Endothelial cell of umbilical vein (primary cell): ENCODE measurements at regions not wholly inside any gene's neighbourhood (a gene's known extent, or its start where the extent isn't known, plus 50 kb on each side); places are given as distances from the start of the nearest gene placed in this dataset.

Experiments used
- BruUV-seq: library from RNA; stranded (reverse); fragments of 400-500 nt; replicated peaks from 2 replicates; lab custom pipeline; 2021; lab: Mats Ljungman, UMichigan
- CTCF ChIA-PET: fragments of 300-600, 350-600 bp; sonication (Branson Sonifier 250); formaldehyde crosslinking; loops from one replicate; lab custom pipeline; 2021; ENCODE audit warnings: antibody characterized with exemption, inconsistent platforms; lab: Charles Lee
- POLR2A ChIA-PET: fragments of 300-600, 350-600 bp; sonication (Branson Sonifier 250); formaldehyde crosslinking; loops from one replicate; lab custom pipeline; 2021; ENCODE audit warnings: antibody characterized with exemption, inconsistent platforms; lab: Charles Lee
- DNase-seq: peaks from one replicate; pipeline ENCODE4 v3.0.0-alpha.2; 2011; ENCODE audit warnings: low read depth, low spot score
- FAIRE-seq: peaks from 2 replicates; lab custom pipeline; 2011; peaks lifted over from hg19 to GRCh38; lab: Jason Lieb, UNC
- H2AFZ ChIP-seq: 2 replicates; pipeline ENCODE4 v1.6.0; 2012; ENCODE audit warnings: low read depth, low read length, control low read depth, inconsistent platforms
- H3K27ac ChIP-seq: 2 replicates; pipeline ENCODE4 v1.5.1; 2011; ENCODE audit warnings: low read depth, mild to moderate bottlenecking, control low read depth, low read length, moderate library complexity; ENCODE audit not compliant: insufficient read depth
- H3K27me3 ChIP-seq, 2 experiments: 2 replicates each; pipeline versions ENCODE4 v1.6.0 to v1.6.1; 2011; ENCODE audit warnings: low read length in 2 of 2, mixed read lengths in 1 of 2; ENCODE audit not compliant: control insufficient read depth in 2 of 2, insufficient read depth in 2 of 2
- H3K36me3 ChIP-seq, 2 experiments: 2 replicates in 1 of 2; 3 replicates in 1 of 2; pipeline ENCODE4 v1.5.1; 2011; ENCODE audit warnings: low read length in 2 of 2, mild to moderate bottlenecking in 1 of 2, moderate library complexity in 1 of 2; ENCODE audit not compliant: control insufficient read depth in 2 of 2, insufficient read depth in 2 of 2; ENCODE audit errors: extremely low read depth in 1 of 2
- H3K4me1 ChIP-seq: 3 replicates; pipeline ENCODE4 v1.5.1; 2011; ENCODE audit warnings: mild to moderate bottlenecking, low read length; ENCODE audit not compliant: control insufficient read depth, insufficient read depth; ENCODE audit errors: extremely low read depth
- H3K4me2 ChIP-seq: 2 replicates; pipeline ENCODE4 v1.6.1; 2011; ENCODE audit warnings: low read length, control low read depth, mixed read lengths; ENCODE audit not compliant: insufficient read depth
- H3K4me3 ChIP-seq, 3 experiments: fragments of 200-600 bp in 1 of 3; sonication (generic), shearing (Covaris generic) in 1 of 3; replicated peaks in 1 of 3; 2 replicates each; pipeline ENCODE4 v1.5.1; 2011 to 2016; ENCODE audit warnings: control low read depth in 3 of 3, low read length in 3 of 3, mild to moderate bottlenecking in 2 of 3, inconsistent platforms in 1 of 3, low read depth in 1 of 3, moderate library complexity in 1 of 3; ENCODE audit not compliant: insufficient read depth in 1 of 3
- H3K79me2 ChIP-seq: 2 replicates; pipeline ENCODE4 v1.6.0; 2012; ENCODE audit warnings: low read length, inconsistent platforms; ENCODE audit not compliant: control insufficient read depth, insufficient read depth
- H3K9ac ChIP-seq: replicated peaks from 2 replicates; pipeline ENCODE3; 2011; ENCODE audit warnings: low read length, control low read depth; ENCODE audit not compliant: insufficient read depth; ENCODE audit errors: extremely low read depth
- H3K9me1 ChIP-seq: replicated peaks from 3 replicates; pipeline ENCODE4 v1.6.0; 2011; ENCODE audit warnings: mild to moderate bottlenecking, low read length; ENCODE audit not compliant: control insufficient read depth, insufficient read depth; ENCODE audit errors: extremely low read depth
- H3K9me3 ChIP-seq: replicated peaks from 2 replicates; pipeline ENCODE4 v1.5.1; 2012; ENCODE audit warnings: low read length, inconsistent platforms; ENCODE audit not compliant: control insufficient read depth, insufficient read depth
- H4K20me1 ChIP-seq: replicated peaks from 2 replicates; pipeline ENCODE3; 2011; ENCODE audit warnings: mild to moderate bottlenecking, low read length; ENCODE audit not compliant: control insufficient read depth, insufficient read depth; ENCODE audit errors: extremely low read depth
- EZH2 ChIP-seq: IDR thresholded peaks from 2 replicates; pipeline ENCODE4 v1.6.1; 2012; ENCODE audit warnings: borderline replicate concordance, low read depth, mild to moderate bottlenecking, moderate library complexity, low read length, inconsistent platforms; ENCODE audit not compliant: severe bottlenecking
- FOS ChIP-seq: IDR thresholded peaks from 2 replicates; pipeline ENCODE4 v1.6.1; 2011; ENCODE audit warnings: mild to moderate bottlenecking, low read length, moderate library complexity, borderline replicate concordance; ENCODE audit not compliant: insufficient read depth
- GATA2 ChIP-seq: IDR thresholded peaks from 2 replicates; pipeline ENCODE4 v1.7.0; 2011; ENCODE audit warnings: low read depth, mild to moderate bottlenecking, moderate library complexity, mixed read lengths, low read length; ENCODE audit not compliant: insufficient read length, insufficient read depth
- JUN ChIP-seq: IDR thresholded peaks from 2 replicates; pipeline ENCODE4 v1.6.1; 2011; ENCODE audit warnings: borderline replicate concordance, low read depth; ENCODE audit not compliant: insufficient read length, insufficient read depth
- MYC ChIP-seq: IDR thresholded peaks from one replicate; pipeline ENCODE4 v1.6.1; 2011; ENCODE audit warnings: mild to moderate bottlenecking, low read depth, low read length
- POLR2A ChIP-seq: IDR thresholded peaks from 2 replicates; pipeline ENCODE4 v1.6.1; 2012; ENCODE audit warnings: low read depth, mild to moderate bottlenecking, control low read depth, low read length
- POLR2AphosphoS5 ChIP-seq: IDR thresholded peaks from 2 replicates; pipeline ENCODE4 v1.6.1; 2012; ENCODE audit warnings: low read depth, mild to moderate bottlenecking, control low read depth, low read length, moderate library complexity; ENCODE audit not compliant: insufficient read depth
- dilution Hi-C: fragments of 300-500 bp; cut with MboI; formaldehyde crosslinking; loops from one replicate; pipeline ENCODE4 v1.15.0; 2019; ENCODE audit warnings: low sequenced_read_pairs; ENCODE audit not compliant: extremely low pct_ligation_motif_present
- intact Hi-C: fragments of 100-400 bp; cut with micrococcal nuclease; formaldehyde crosslinking; loops from one replicate; pipeline ENCODE4 v1.10.0; 2022
- TF ChIP-seq, protein P1 (sequence below): IDR thresholded peaks from 2 replicates; pipeline ENCODE4 v1.6.1; 2011; ENCODE audit not compliant: insufficient read depth, insufficient read length
- TF ChIP-seq, protein P2 (sequence below), 2 donors: IDR thresholded peaks; 1 replicate in 1 of 2; 2 replicates in 1 of 2; pipeline ENCODE4 v1.5.1; 2011; ENCODE audit warnings: low read length in 2 of 2, mild to moderate bottlenecking in 2 of 2, moderate library complexity in 2 of 2, control low read depth in 1 of 2, inconsistent platforms in 1 of 2, low read depth in 1 of 2; ENCODE audit not compliant: insufficient read depth in 1 of 2; ENCODE audit errors: extremely low read depth in 1 of 2

DNA sequence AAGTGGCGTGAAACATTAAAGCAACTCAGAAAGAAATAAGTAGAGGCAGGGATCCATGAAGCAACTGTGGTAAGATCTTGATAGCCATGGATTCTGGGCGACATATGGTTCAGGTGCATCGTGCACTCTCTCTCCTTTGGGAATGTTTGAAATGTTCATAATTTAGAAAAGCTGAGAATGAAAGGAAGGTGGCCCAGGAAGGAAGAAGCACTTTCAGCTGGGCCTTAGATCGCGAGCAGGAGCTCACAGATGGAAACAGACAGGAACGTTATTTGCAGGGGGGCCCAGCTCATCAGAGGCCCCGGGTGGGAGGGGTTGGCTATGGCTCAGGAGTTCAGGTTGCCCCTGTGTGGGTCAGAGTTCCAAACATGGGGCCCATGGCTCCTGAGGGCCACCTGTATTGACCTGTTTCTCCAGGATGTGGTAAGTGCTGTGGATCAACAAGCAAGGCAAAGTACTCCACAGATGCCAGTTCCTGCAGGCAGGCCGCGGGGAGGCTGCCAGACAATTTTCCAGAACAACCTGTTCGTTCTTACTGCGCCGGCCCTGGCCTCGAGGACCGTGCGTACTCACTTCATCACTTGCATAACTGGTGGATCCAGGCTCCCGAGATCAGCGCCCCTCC is 253.2 kb downstream of the TOMM20 start:
- H3K4me2 ChIP-seq: no peak overlapping the region
- no peak for FAIRE-seq
- dilution Hi-C loops: no loop called here

More for the DNA sequence above, 253.2 kb downstream of the TOMM20 start:
- Histone ChIP-seq H4K20me1 (no peaks in the 10 kb centered on the region), H3K9me3 (no peaks in the 10 kb centered on the region), H2AFZ (no peak overlapping the region), H3K4me3 (no peak overlapping the region), H3K79me2 (no peaks in the 10 kb centered on the region), H3K9ac (no peak overlapping the region), H3K4me1 (no peaks in the 10 kb centered on the region), H3K36me3 (no peaks in the 10 kb centered on the region), H3K27ac (no peak overlapping the region), H3K9me1 (no peaks in the 10 kb centered on the region), H3K27me3 (no peaks in the 10 kb centered on the region)
- BruUV-seq: no TSS peak
- CTCF ChIA-PET: interaction anchor here (1.0 to 1.3 kb wide), 2 partner anchors 208 to 376 kb away, joined by 3 to 5 read pairs; no protein-coding TSS in a partner anchor
- POLR2A ChIA-PET: no interaction called here
- intact Hi-C loops: no loop called here
- no peak for DNase-seq
- TF ChIP-seq POLR2AphosphoS5: no peak
- TF ChIP-seq, protein P1, sequence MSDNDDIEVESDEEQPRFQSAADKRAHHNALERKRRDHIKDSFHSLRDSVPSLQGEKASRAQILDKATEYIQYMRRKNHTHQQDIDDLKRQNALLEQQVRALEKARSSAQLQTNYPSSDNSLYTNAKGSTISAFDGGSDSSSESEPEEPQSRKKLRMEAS: no peak
- TF ChIP-seq, protein P2, sequence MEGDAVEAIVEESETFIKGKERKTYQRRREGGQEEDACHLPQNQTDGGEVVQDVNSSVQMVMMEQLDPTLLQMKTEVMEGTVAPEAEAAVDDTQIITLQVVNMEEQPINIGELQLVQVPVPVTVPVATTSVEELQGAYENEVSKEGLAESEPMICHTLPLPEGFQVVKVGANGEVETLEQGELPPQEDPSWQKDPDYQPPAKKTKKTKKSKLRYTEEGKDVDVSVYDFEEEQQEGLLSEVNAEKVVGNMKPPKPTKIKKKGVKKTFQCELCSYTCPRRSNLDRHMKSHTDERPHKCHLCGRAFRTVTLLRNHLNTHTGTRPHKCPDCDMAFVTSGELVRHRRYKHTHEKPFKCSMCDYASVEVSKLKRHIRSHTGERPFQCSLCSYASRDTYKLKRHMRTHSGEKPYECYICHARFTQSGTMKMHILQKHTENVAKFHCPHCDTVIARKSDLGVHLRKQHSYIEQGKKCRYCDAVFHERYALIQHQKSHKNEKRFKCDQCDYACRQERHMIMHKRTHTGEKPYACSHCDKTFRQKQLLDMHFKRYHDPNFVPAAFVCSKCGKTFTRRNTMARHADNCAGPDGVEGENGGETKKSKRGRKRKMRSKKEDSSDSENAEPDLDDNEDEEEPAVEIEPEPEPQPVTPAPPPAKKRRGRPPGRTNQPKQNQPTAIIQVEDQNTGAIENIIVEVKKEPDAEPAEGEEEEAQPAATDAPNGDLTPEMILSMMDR (IDR thresholded peaks at IDR 0.05; ENCODE audit: extremely low read depth in 1 of 2, insufficient read depth in 1 of 2, low read depth in 1 of 2, low read length in 2 of 2): no peak
- no peak for TF ChIP-seq JUN
- TF ChIP-seq MYC: no peak
- TF ChIP-seq POLR2A: no peak
- no peak for TF ChIP-seq EZH2
- no peak for TF ChIP-seq GATA2
- no peak for TF ChIP-seq FOS
